ENCODE measurements at regions not wholly inside any gene's neighbourhood (a gene's known extent, or its start where the extent isn't known, plus 50 kb on each side); places are given as distances from the start of the nearest gene placed in this dataset.

GRCh38 chr11:90867416-90867815 is 644.6 kb upstream of the CHORDC1 start:
- TF ChIP-seq CTCF (IDR thresholded peaks at IDR 0.05; ENCODE audit: poor library complexity): no peak
- TF ChIP-seq EZH2phosphoT487 (IDR thresholded peaks at IDR 0.05; ENCODE audit: low read depth, severe bottlenecking, unreplicated experiment): no peak

All from hepatocyte (in vitro differentiated cells).